HG03039 (cell line): ENCODE measurements at regions not wholly inside any gene's neighbourhood (a gene's known extent, or its start where the extent isn't known, plus 50 kb on each side); places are given as distances from the start of the nearest gene placed in this dataset.

Source experiments
- ATAC-seq: cut with Tn5 transposase; IDR thresholded peaks from one replicate; pipeline ENCODE4 v1.9.1; 2021; ENCODE audit warnings: mild to moderate bottlenecking, moderate library complexity; ENCODE audit not compliant: unreplicated experiment

DNA sequence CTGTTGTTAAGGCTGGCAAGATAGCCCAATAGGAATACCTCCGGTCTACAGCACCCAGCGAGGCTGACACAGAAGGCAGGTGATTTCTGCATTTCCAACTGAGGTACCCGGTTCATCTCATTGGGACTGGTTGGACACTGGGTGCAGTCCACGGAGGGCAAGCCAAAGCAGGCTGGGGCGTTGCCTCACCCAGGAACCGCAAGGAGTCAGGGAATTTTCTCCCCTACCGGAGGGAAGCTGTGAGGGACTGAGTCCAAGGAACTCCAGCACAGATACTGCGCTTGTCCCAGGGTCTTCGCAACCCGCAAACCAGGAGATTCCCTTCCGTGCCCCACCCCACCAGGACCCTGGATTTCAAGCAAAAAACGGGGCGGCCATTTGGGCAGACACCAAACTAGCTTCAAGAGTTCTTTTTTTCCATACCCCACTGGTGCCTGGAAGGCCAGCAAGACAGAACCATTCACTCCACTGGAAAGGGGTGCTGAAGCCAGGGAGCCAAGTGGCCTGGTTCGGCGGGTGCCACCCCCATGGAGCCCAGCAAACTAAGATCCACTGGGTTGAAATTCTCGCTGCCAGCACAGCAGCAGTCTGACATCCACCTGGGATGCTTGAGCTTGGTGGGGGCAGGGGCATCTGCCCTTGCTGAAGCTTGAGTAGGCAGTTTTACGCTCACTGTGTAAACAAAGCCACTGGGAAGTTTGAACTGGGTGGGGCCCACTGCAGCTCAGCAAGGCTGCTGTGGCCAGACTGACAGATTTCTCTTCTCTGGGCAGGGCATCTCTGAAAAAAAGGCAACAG lies 647.2 kb downstream of the BNC2 start:
- ATAC-seq, result no peak

- ATAC-seq, result no peak
Observed at GRCh38 chr9:16230731-16231130, 639.7 kb downstream of the BNC2 start.

DNA sequence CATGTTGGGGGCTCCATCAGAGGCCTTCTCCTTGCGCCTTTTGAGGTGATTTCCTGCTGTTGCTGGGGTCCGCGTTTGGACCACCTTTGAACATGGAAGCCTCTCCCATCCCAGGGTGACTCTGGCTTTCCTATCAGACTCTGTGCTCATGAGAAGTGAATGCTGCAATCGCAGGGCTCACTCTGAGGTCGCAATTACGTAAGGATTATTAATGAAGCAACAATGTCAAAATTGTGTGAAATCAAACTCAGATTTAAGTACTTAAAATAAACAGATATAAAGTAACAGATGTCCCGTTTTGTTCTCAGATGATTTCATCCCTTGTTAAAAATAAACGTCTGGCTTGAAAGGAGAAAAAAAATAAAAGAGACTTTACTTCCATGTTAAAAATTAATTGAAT lies 634.2 kb downstream of the BNC2 start:
- no peak for ATAC-seq

DNA sequence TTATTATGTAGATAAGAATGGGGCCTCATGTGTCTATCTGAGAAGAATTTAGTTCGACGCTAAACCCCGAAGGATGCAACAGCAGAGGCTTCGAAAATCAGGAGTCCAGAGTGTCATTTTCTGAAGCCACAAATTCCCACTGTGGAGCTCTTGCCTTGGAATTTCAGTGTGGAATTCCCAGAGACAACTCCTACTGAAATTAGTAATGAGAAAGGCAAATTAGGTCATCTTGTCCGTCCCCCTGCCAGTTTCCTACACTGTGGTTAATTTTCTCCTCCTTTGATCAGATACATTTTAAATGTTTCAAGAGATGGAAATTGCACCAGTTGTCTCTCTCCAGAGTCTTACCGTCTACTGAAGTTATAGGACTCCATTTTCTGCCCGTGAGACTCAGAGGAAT lies 633.6 kb downstream of the BNC2 start:
- ATAC-seq, result no peak

DNA sequence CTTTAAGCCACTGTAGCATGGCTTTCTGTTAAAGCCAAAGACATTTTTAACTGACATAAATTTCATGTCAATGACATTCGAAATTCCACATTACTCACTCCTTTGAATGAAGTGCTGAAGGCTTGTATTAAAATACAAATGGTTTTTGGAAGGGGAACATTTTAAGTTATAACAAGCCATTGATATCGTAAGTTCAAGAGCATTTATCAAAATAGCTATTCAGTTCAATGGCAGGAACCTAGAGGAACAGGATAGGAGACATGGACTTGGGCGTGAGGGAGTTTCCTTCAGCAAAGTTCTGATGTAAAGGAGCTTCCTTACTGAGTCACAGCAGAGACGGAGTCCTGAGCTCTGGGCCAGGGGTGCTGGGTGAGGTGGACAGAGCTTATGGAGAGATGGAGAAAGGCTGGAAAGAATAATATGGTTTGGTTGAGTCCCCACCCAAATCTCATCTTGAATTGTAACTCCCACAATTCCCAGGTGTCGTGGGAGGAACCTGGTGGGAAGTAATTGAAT lies 631.8 kb downstream of the BNC2 start:
- no peak for ATAC-seq

DNA sequence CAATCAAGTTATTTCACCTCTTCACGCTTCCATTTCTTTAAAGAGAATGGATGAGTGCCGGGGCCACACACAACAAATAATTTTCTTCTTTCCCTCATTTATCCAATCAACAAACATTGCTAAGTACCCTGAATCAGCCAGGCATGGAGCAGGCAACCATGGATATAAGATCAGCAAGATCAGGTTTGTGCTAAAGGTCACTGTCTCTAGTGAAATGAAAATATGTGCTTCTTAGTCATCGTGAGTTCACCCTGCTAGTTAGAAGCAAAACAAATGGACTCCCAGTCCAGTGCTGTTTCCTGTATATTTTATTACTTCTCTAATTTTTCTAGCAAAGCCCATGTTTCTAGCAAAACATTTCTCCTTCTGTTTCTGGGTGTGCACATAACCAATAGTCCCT lies 629.2 kb downstream of the BNC2 start:
- no peak for ATAC-seq

DNA sequence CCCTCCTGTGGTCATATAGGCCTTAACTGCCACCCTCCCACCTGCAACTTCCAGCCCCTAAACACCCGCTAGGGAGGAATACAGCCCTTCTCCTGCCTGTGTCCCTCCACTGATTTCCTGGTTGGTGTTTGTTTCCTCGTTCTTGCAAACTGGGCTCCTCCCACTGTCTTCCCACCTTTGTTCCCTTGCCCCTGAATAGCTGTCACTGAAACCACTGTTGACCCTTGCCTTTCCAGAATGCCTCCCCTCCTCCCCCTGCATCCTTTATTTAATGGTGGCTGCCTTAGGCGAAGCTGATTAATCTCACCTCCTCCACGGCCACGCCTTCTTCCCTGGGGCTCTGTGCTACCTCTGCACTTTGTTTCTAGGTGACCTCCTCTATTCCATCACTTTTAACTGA lies 626.7 kb downstream of the BNC2 start:
- ATAC-seq, result no peak

DNA sequence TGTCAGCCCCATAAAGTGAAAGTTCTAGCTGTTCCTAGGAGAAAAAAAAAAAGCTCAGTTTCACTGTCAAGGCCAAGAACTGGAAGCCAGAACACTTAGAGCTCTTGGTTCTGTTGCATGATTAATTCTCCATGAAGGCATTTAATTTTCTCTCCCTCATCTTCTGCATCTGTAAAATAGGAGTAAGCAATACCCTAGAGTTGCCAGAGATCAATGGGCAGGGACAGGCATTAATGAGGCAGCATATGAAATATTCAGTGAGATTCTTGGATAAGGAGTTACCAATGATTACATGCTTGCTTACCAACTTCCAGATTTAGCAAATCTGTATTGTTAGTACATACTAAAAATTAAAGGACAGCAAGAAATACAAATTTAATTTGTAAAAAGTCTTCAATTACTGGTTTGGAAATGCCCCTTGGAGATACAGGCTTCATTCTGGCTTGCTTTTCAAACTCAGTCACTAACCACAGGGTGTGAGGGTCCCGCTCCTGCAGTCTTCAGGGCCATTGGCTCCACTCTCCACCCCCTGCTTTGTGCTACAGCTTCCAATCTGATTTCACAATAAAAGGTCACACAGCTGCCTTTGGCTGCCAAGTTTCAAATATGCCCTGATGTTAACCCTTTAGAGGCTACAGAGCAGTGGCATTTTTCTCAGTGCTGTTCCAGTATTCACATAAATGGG lies 624.6 kb downstream of the BNC2 start:
- no peak for ATAC-seq

DNA sequence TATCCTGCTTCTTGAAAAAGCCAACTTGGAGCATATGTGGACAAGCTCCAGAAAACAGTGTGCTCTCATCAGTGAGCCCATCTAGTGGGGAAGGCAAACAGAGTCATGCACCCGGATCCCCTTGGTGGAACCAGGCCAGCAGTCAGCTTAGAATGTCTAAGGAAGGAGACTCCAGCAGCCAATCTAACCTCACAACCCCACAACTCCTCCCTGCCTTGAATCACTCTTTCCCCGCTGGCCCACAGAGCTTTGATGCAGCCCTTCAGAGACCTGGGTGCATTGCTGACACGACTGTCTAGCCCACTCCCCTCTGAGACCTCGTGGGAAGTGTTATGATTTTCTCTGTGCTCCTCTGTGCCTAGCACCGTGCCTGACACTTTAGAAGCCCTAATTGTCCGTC lies 623.7 kb downstream of the BNC2 start:
- ATAC-seq, result no peak

GRCh38 chr9:16247188-16247875 lies 623.1 kb downstream of the BNC2 start:
- no peak for ATAC-seq

- ATAC-seq, result no peak
Observed at GRCh38 chr9:16248822-16249221, 621.6 kb downstream of the BNC2 start.

DNA sequence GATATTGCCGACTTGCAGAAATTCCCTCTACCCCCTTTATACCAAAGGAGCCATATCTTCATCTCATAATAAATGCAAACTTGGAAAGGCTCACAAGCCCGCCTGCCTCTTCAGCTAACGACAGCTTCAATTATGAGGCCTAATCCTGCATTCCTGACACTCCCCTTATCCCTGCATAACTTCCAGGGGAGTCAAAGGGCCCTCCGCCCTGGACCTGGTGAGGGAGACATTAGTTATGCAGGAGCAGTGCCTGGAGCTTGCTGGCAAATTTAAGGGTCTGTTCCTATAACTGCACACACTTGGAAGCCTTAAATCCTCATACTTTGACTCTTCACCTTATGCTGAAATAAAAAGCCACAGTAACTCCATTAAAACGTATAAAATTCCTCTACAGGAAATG lies 617.9 kb downstream of the BNC2 start:
- ATAC-seq, result no peak

GRCh38 chr9:16254674-16255073 lies 615.8 kb downstream of the BNC2 start:
- no peak for ATAC-seq

DNA sequence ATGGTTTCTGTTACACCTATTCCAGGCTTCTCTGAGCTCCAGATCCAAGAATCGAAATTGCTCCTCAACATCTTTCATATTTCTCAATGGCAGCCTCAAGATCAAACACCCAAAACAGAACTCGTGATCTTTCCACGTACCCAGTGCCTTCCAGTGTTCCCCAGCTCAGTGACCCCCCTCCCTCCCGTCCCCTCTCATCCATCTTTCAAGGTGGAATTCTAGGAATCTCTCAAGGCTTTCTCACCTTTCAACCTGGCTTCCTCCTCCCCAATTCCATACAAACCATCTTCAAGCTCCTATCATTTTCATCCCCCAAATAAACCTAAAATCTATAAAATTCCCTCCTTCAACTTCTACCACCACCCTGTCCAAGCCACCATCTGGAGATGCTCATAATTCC lies 615.3 kb downstream of the BNC2 start:
- ATAC-seq, result no peak

DNA sequence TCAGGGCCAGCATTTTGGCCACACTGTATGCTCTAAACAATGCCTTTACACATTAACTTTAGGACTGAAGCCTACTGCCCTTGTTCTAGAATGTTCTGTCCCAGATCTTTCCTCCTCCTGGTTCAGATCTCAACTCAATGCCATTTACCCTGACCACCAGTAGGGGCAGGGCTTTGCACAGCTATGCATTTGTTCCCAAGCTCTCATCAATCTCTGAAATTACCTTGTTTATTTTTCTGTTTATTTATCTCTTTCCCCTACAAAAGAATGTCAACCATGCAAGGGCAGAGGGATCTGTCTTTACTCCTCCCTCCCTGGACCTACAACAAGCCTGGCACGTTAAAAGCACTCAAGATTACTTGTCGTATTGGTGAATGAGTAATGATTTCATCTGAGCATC lies 612.9 kb downstream of the BNC2 start:
- no peak for ATAC-seq

- no peak for ATAC-seq
Observed at GRCh38 chr9:16258191-16258590, 612.3 kb downstream of the BNC2 start.

GRCh38 chr9:16258708-16259107 lies 611.8 kb downstream of the BNC2 start:
- ATAC-seq, result no peak

DNA sequence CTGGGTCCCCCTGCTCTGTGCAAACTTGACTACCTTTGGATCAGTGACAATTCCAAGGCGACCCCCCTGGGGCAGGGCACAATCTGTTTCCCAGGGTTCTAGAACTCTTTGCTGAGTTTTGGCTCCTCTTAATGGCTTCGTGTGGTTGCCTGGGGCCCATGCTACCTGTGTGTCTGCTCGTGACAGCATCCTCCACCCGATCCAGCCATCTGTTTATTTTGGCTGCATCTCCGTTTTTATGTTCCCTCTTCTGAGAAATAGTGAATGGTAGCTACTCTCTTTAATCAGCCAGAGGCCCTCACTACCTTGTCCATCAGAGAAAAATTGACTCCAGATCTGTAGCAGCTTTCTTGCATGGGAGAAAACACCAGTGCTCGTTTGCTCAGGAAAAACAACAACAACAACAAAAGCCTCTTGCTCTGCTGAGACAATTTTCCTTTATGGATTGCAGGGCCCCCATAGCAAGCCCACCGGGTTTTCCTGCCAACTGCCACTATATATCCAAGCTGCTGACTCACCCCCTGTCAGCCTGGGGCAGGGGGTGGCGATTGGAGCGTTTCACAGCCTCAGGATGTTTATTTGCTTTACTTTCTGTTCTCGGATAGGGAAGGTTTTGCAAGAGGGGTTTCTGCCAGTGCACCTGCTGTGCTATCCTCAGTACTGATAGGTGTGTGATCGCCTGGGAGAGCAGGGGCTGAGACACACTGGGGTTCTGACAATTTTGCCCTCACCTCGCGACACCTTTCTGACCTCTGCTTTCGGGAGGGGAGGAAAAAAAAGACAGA lies 607.8 kb downstream of the BNC2 start:
- no peak for ATAC-seq

GRCh38 chr9:16265688-16266087 lies 604.8 kb downstream of the BNC2 start:
- ATAC-seq, result no peak

GRCh38 chr9:16266648-16267276 lies 603.7 kb downstream of the BNC2 start:
- no peak for ATAC-seq
